ENCODE measurements at regions not wholly inside any gene's neighbourhood (a gene's known extent, or its start where the extent isn't known, plus 50 kb on each side); places are given as distances from the start of the nearest gene placed in this dataset.

DNA sequence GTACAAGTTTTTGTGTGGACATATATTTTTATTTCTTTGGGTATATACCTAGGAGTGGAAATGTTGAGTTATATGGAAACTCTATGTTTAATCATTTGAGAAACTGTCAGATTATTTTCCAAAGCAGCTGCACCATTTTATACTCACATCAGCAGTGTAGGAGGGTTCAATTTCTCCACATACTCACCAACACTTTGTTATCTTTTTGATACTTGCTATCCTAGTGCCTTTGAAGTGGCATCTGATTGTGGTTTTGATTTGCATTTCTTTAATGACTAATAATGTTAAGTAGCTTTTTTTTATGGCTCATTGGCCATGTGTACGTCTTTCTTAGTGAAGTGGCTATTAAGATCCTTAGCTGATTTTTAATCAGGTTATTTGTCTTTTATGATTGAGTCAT lies 64.7 kb upstream of the SLC8A1 start:
- H3K27ac ChIP-seq (replicated peaks): no peak overlapping the region
- intact Hi-C loops (cut with micrococcal nuclease): no loop called here

DNA sequence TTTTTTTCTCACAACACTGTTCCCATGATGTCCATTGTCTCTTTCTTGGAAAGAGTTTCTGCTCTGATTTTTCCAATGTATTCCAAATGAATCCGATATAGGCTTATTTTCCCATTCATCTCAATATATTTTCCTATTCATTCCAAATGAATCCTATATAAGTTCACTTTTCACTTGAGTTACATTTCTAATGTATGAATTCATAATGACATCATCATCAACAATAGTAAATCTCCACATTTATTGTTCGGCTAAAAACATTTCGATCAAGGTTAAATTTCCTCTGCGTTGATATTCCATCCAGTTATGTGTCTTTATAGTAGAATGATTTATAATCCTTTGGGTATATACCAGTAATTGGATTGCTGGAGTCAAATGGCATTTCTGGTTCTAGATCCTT lies 76.7 kb upstream of the SLC8A1 start:
- intact Hi-C loops (cut with micrococcal nuclease): no loop called here

More for the DNA sequence above, 64.7 kb upstream of the SLC8A1 start:
- DNase-seq: no peak
- TF ChIP-seq, protein P1, sequence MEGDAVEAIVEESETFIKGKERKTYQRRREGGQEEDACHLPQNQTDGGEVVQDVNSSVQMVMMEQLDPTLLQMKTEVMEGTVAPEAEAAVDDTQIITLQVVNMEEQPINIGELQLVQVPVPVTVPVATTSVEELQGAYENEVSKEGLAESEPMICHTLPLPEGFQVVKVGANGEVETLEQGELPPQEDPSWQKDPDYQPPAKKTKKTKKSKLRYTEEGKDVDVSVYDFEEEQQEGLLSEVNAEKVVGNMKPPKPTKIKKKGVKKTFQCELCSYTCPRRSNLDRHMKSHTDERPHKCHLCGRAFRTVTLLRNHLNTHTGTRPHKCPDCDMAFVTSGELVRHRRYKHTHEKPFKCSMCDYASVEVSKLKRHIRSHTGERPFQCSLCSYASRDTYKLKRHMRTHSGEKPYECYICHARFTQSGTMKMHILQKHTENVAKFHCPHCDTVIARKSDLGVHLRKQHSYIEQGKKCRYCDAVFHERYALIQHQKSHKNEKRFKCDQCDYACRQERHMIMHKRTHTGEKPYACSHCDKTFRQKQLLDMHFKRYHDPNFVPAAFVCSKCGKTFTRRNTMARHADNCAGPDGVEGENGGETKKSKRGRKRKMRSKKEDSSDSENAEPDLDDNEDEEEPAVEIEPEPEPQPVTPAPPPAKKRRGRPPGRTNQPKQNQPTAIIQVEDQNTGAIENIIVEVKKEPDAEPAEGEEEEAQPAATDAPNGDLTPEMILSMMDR (IDR thresholded peaks at IDR 0.05; ENCODE audit: borderline replicate concordance): no peak
- no peaks in the 10 kb centered on the region for H3K36me3 ChIP-seq
- H3K9me3 ChIP-seq (replicated peaks): peaks cover 25% of the 10 kb centered on the region
- no peak overlapping the region for H3K4me3 ChIP-seq
- H3K27me3 ChIP-seq (ENCODE audit: low read depth): no peaks in the 10 kb centered on the region
- H3K4me1 ChIP-seq: peaks cover 27% of the 10 kb centered on the region

GRCh38 chr2:40531359-40531758 lies 79.5 kb upstream of the SLC8A1 start:
- Histone ChIP-seq H3K36me3 (no peaks in the 10 kb centered on the region), H3K27me3 (ENCODE audit: low read depth) (no peaks in the 10 kb centered on the region), H3K9me3 (replicated peaks) (peaks cover 4% of the 10 kb centered on the region), H3K4me1 (peaks cover 14% of the 10 kb centered on the region), H3K4me3 (no peak overlapping the region), H3K27ac (replicated peaks) (no peak overlapping the region)
- intact Hi-C loops (cut with micrococcal nuclease): no loop called here
- TF ChIP-seq, protein P1 (IDR thresholded peaks at IDR 0.05; ENCODE audit: borderline replicate concordance): no peak
- DNase-seq: no peak

More for the DNA sequence above, 76.7 kb upstream of the SLC8A1 start:
- H3K27ac ChIP-seq (replicated peaks): no peak overlapping the region
- H3K27me3 ChIP-seq (ENCODE audit: low read depth): no peaks in the 10 kb centered on the region
- H3K4me1 ChIP-seq: peaks cover 4% of the 10 kb centered on the region
- no peaks in the 10 kb centered on the region for H3K36me3 ChIP-seq
- no peak overlapping the region for H3K4me3 ChIP-seq
- TF ChIP-seq, protein P1 (IDR thresholded peaks at IDR 0.05; ENCODE audit: borderline replicate concordance): no peak
- peaks cover 4% of the 10 kb centered on the region for H3K9me3 ChIP-seq (replicated peaks)
- no peak for DNase-seq

- peaks cover 22% of the 10 kb centered on the region for H3K4me1 ChIP-seq
- H3K27me3 ChIP-seq (ENCODE audit: low read depth): no peaks in the 10 kb centered on the region
- intact Hi-C loops (cut with micrococcal nuclease): no loop called here
- no peaks in the 10 kb centered on the region for H3K36me3 ChIP-seq
- no peak overlapping the region for H3K4me3 ChIP-seq
- H3K9me3 ChIP-seq (replicated peaks): no peaks in the 10 kb centered on the region
- no peak overlapping the region for H3K27ac ChIP-seq (replicated peaks)
- no peak for DNase-seq
- TF ChIP-seq, protein P1 (IDR thresholded peaks at IDR 0.05; ENCODE audit: borderline replicate concordance): no peak
Observed at GRCh38 chr2:40534528-40534927, 82.6 kb upstream of the SLC8A1 start.

DNA sequence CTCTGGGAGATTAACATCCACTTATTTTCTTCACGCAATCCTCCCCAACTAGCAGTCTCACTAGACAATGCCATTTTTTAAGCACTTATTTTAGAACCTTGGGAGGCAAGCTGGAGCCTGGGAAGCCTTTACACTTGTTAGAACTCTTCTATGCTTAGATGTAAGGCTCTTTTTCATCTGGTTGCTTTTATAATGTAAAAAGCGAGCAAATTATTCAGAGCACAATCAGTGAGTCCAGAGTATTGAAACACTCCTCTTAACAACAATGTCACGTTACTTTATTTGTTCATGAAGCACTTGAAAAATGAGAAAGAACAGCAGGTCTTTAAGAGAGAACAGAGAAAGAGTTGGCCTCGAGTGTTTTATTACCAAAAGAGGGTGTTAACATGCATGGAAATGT lies 84.1 kb upstream of the SLC8A1 start:
- H3K9me3 ChIP-seq (replicated peaks): no peaks in the 10 kb centered on the region
- no peak for DNase-seq
- H3K27me3 ChIP-seq (ENCODE audit: low read depth): no peaks in the 10 kb centered on the region
- H3K27ac ChIP-seq (replicated peaks): no peak overlapping the region
- H3K4me3 ChIP-seq: no peak overlapping the region
- TF ChIP-seq, protein P1 (IDR thresholded peaks at IDR 0.05; ENCODE audit: borderline replicate concordance): no peak
- intact Hi-C loops (cut with micrococcal nuclease): no loop called here
- peaks cover 32% of the 10 kb centered on the region for H3K4me1 ChIP-seq
- no peaks in the 10 kb centered on the region for H3K36me3 ChIP-seq

DNA sequence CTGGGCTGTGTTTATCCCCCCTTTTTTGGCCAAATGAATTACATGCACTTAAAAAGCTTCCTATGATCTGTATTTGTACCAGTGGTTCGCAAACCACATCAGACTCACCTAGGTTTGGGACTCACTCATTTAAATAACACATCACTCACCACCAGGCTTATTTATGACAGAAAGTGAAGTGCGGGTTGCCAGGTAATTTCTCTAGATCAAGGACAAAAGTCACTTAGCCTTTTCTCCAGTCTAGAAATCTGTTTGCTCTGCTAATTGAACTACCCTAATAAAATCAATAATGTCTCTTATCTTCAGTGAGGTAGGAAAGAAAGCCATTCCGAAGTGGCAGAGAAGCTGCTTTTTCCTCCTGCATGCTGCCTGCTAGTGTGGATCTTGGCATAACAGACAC lies 88.1 kb upstream of the SLC8A1 start:
- no peak for DNase-seq
- intact Hi-C loops (cut with micrococcal nuclease): no loop called here
- Histone ChIP-seq H3K4me1 (peaks cover 20% of the 10 kb centered on the region), H3K9me3 (replicated peaks) (no peaks in the 10 kb centered on the region), H3K27me3 (ENCODE audit: low read depth) (no peaks in the 10 kb centered on the region), H3K27ac (replicated peaks) (no peak overlapping the region), H3K36me3 (no peaks in the 10 kb centered on the region), H3K4me3 (no peak overlapping the region)
- TF ChIP-seq, protein P1 (IDR thresholded peaks at IDR 0.05; ENCODE audit: borderline replicate concordance): no peak

Data from left ventricle myocardium inferior (tissue), 1 donor.